Activated CD4-positive, alpha-beta T cell treated with anti-CD3 and anti-CD28 coated beads, Interleukin-2, amount 50 U/mL, for 1 hour (primary cell): ENCODE measurements at regions not wholly inside any gene's neighbourhood (a gene's known extent, or its start where the extent isn't known, plus 50 kb on each side); places are given as distances from the start of the nearest gene placed in this dataset.
"Not testable (repeated sequence)": the region's sequence is repeated elsewhere in the genome, so short reads cannot be mapped to it uniquely, and the experiment has no call there.

Experiments used
- DNase-seq: peaks from one replicate; pipeline ENCODE4 v3.0.0-alpha.2; 2020

GRCh38 chr3:170814822-170815221, 55.2 kb downstream of the RPL22L1 start:
- DNase-seq = no peak

GRCh38 chr3:170813266-170813665, 56.7 kb downstream of the RPL22L1 start:
- DNase-seq = no peak

DNA sequence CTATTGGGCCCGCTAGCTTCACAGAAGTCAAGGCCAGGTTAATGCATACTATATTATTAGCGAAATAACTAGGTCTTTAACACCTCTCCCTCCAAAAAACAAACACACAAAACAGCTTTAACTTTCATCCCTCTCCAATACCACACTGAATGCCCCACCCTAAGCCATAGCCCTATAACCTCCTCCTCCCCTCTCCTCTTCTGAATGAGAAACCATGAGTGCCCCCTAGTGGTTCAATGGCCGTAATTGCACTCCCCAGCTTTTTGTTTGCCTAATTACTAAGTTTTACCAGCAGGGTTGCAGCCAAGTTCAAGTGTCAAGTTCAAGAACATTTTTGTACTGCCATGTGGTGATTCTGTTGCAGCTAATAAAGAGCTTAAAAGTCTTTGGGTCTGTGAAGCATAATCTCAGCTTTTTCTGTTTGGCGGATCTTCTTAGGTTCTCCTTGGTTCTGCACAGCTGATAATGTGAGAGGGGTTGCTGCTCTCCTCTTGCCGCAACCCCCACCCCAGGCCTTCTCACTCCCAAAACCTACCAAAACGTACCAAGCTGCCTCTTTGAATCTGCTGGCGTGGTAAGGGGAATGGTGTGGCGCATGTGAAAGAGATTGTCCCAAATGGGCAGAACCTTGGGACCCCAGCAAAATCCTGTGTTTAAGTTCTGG, 57.9 kb downstream of the RPL22L1 start:
- DNase-seq = peak; percentile 58

- no peak for DNase-seq
Measured at GRCh38 chr3:170811515-170811914, 58.5 kb downstream of the RPL22L1 start.

- no peak for DNase-seq
Measured at GRCh38 chr3:170809975-170810357, 60.0 kb downstream of the RPL22L1 start.

DNA sequence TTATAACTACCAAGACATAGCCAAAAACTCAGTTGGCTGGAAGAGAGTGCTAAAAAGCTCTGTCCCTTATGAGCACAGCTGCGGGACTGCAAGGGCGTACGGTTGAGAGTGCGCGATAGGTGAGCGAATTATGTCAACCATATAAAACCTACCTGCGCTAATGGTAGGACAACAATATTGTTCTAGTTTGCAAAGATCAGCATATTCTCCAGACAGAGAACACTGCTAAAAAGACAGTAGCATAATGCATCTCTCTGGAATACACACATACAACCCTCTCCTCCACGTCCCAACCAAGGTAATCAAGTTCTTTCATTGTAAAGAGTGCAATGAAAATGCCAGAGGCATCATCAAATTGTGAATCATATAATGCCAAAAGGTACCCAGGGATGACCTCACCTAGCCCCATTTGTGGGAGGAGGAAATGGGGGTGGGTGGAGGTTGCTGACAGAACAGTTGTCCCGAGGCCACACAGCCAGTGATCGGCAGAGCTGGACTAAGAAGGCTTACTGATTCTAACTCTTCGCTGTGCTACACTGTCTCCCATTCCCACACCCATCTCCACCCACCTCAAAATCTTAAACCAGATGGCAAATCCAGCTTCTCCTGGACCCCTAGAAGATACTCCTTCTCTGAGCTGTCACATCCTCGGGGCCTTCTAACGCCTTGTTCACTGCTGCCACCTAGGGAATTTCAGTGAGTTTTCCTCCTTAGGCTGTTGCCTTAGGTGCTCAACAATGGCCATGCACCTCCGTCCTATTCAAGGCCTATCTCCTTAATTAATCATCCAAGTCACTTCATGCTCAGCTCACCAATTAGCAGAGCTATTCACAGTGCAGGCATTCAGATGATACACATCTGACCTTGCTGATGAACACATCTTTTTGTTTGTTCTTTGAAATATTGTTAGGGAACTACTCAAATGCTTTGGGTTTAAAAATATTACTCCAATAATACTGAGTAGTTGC, 60.7 kb downstream of the RPL22L1 start:
- no peak for DNase-seq

DNA sequence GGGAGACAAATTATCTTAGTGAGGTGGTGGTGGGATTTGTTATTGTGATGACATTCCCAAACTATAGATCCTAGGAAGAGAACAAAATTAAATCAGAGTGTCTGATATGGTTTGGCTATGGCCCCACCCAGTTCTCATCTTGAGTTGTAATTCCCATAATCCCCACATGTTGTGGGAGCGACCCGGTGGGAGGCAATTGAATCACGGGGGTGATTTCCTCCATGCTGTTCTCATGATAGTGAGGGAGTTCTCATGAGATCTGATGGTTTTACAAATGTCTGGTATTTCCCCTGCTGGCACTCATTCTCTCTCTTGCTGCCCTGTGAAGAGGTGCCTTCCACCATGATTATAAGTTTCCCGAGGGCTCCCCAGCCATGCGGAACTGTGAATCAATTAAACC, 62.0 kb downstream of the RPL22L1 start:
- no peak for DNase-seq

- no peak for DNase-seq
Measured at GRCh38 chr3:170806676-170807075, 63.3 kb downstream of the RPL22L1 start.

GRCh38 chr3:170806141-170806540, 63.9 kb downstream of the RPL22L1 start:
- DNase-seq = no peak

GRCh38 chr3:170805296-170805695, 64.7 kb downstream of the RPL22L1 start:
- not testable (repeated sequence) for DNase-seq

- DNase-seq = not testable (repeated sequence)
Measured at GRCh38 chr3:170804634-170805033, 65.4 kb downstream of the RPL22L1 start.

GRCh38 chr3:170804078-170804477, 65.9 kb downstream of the RPL22L1 start:
- DNase-seq = no peak

- no peak for DNase-seq
Measured at GRCh38 chr3:170802164-170803151, 67.5 kb downstream of the RPL22L1 start.

GRCh38 chr3:170801597-170801996, 68.4 kb downstream of the RPL22L1 start:
- no peak for DNase-seq

DNA sequence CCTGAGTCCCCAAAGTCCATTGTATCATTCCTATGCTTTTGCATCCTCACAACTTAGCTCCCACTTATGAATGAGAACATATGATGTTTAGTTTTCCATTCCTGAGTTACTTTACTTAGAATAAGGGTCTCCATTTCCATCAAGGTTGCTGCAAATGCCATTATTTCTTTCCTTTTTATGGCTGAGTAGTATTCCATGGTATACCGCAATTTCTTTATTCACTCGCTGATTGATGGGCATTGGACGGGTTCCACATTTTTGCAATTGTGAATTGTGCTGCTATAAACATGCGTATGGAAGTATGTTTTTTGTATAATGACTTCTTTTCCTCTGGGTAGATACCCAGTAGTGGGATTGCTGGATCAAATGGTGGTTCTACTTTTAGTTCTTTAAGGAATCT, 69.7 kb downstream of the RPL22L1 start:
- DNase-seq = not testable (repeated sequence)

- DNase-seq = no peak
Measured at GRCh38 chr3:170799009-170799408, 71.0 kb downstream of the RPL22L1 start.

GRCh38 chr3:170797685-170798084, 72.3 kb downstream of the RPL22L1 start:
- DNase-seq = no peak

DNA sequence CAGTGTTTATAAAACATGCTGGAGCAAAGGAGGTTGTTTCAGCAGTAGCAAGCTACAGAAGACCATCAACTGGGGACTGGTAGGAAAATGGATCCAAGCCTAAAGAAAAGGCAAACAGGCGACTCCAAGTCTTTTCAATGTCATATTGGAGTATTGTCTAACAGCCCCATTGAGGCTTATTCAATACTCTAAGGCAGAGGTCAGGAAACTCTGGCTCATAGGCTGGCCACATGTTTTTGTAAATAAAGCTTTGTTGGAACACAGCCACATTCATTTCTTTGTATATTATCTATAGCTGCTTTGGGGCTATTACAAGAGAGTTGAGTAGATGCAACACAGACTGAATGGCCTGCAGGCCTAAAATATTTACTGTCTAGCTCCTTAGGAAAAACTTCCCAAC, 77.5 kb downstream of the RPL22L1 start:
- no peak for DNase-seq

DNA sequence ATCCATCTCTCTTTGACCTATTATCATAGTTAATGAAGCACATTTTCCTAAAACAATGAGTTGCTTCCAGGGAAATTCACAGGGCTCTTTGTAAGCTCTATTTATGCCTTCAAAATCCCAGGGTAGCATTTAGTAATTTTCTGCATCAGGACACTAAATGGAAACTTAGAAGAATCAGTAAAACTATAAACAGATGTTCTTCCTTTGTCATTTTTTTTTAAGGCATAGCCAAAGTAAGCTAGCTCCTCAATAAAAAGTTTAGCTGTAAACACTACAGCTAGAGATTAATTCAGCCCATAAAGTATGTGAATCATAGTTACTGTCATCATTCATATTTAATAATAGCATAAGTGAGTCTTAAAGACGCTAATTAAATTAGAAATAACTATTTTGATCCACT, 79.3 kb downstream of the RPL22L1 start:
- no peak for DNase-seq

GRCh38 chr3:170787464-170787863, 82.5 kb downstream of the RPL22L1 start:
- no peak for DNase-seq

DNA sequence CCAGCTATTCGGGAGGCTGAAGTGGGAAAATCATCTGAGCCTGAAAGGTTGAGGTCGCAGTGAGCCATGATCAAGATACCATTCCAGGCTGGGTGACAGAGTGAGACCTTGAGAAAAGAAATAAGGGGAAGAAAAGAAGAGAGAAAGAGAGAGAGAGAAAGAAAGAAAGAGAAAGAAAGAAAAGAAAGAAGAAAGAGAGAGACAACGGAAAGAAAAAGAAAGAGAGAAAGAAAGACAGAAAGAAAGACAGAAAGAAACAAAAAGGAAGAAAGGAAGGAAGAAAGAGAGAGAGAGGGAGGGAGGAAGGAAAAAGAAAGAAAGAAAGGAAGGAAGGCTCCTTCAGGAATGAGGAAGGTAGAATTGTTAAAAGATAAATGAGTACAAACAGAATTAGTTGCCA, 84.5 kb downstream of the RPL22L1 start:
- no peak for DNase-seq

- DNase-seq = no peak
Measured at GRCh38 chr3:170784406-170784805, 85.6 kb downstream of the RPL22L1 start.

- no peak for DNase-seq
Measured at GRCh38 chr3:170780955-170781354, 89.0 kb downstream of the RPL22L1 start.
